GM12878 (cell line): ENCODE measurements at regions not wholly inside any gene's neighbourhood (a gene's known extent, or its start where the extent isn't known, plus 50 kb on each side); places are given as distances from the start of the nearest gene placed in this dataset.

Experiments used
- CEBPB ChIP-seq, 2 experiments: fragments of 150-350 bp in 1 of 2; IDR thresholded peaks; 2 replicates each; pipeline ENCODE4 v1.6.1; 2012 to 2014; ENCODE audit warnings: low read depth in 2 of 2, low read length in 2 of 2, borderline replicate concordance in 1 of 2, inconsistent platforms in 1 of 2
- CHD4 ChIP-seq: fragments of 200-600 bp; sonication (generic); IDR thresholded peaks from 2 replicates; pipeline ENCODE4 v1.6.1; 2016; ENCODE audit warnings: mild to moderate bottlenecking
- CREB1 ChIP-seq: IDR thresholded peaks from 2 replicates; pipeline ENCODE4 v1.6.1; 2012; ENCODE audit warnings: low read depth, mild to moderate bottlenecking, inconsistent platforms
- EZH2 ChIP-seq: IDR thresholded peaks from 2 replicates; pipeline ENCODE4 v1.6.1; 2012; ENCODE audit warnings: low read depth, mild to moderate bottlenecking, control low read depth, inconsistent platforms, low read length, borderline replicate concordance; ENCODE audit not compliant: control insufficient read depth
- IKZF2 ChIP-seq, 2 experiments: fragments of 450-650 bp; IDR thresholded peaks; 2 replicates each; pipeline ENCODE4 v1.6.1; 2017; ENCODE audit warnings: mild to moderate bottlenecking in 2 of 2, moderate library complexity in 2 of 2
- RAD21 ChIP-seq: IDR thresholded peaks from 2 replicates; pipeline ENCODE4 v1.6.1; 2011; ENCODE audit warnings: mild to moderate bottlenecking, low read depth, low read length, moderate library complexity; ENCODE audit not compliant: insufficient read depth
- ZBED1 ChIP-seq: IDR thresholded peaks from 2 replicates; pipeline ENCODE4 v1.6.1; 2016; ENCODE audit warnings: borderline replicate concordance
- TF ChIP-seq, protein P1 (sequence below): IDR thresholded peaks from 2 replicates; pipeline ENCODE4 v1.6.1; 2012; ENCODE audit warnings: low read depth, low read length, improper control_type of control experiment
- TF ChIP-seq, protein P2 (sequence below), 3 experiments: IDR thresholded peaks in 2 of 3; conservative IDR thresholded peaks in 1 of 3; 2 replicates each; pipeline ENCODE4 v1.5.1; 2011; ENCODE audit warnings: low read depth in 3 of 3, low read length in 3 of 3, mild to moderate bottlenecking in 3 of 3, control low read depth in 2 of 3, moderate library complexity in 2 of 3, inconsistent platforms in 1 of 3, mixed read lengths in 1 of 3; ENCODE audit not compliant: control insufficient read depth in 2 of 3, insufficient read depth in 1 of 3; ENCODE audit errors: extremely low read depth in 1 of 3
- TF ChIP-seq, protein P3 (sequence below): fragments of 450-650 bp; formaldehyde crosslinking; IDR thresholded peaks from 2 replicates; pipeline ENCODE4 v1.5.0; 2022; ENCODE audit warnings: mild to moderate bottlenecking, missing genetic modification characterization
- TF ChIP-seq, protein P4 (sequence below): IDR thresholded peaks from 2 replicates; pipeline ENCODE4 v1.6.1; 2012; ENCODE audit warnings: low read depth, low read length, improper control_type of control experiment
- TF ChIP-seq, protein P5 (sequence below): fragments of 450-650 bp; IDR thresholded peaks from 2 replicates; pipeline ENCODE4 v1.6.1; 2018; ENCODE audit warnings: borderline replicate concordance, mild to moderate bottlenecking; ENCODE audit not compliant: partially characterized antibody

DNA sequence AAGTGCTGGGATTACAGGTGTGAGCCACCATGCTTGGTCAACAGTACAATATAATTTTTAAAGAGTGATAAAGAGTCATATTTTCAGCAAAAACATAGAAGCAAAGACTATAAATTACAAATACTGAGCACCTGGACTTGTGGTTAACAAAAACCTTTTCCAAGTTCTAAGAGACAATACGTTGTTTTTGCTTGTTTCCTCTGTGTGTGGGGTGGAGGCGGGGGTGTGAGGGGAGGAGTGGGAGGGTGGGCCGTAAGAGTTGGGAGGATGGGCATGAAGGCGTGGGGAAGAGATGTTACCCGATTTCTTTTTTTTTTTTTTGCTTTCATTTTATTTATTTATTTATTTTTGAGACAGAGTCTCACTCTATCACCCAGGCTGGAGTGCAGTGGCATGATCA is 78.0 kb upstream of the WIPF1 start:
- TF ChIP-seq RAD21 (no peak), CREB1 (no peak), ZBED1 (no peak), CHD4 (no peak), EZH2 (no peak), IKZF2 (IDR thresholded peaks at IDR 0.05) (no peak), CEBPB (IDR thresholded peaks at IDR 0.05; ENCODE audit: borderline replicate concordance in 1 of 2, low read depth in 2 of 2, low read length in 2 of 2) (no peak)
- TF ChIP-seq, protein P1, sequence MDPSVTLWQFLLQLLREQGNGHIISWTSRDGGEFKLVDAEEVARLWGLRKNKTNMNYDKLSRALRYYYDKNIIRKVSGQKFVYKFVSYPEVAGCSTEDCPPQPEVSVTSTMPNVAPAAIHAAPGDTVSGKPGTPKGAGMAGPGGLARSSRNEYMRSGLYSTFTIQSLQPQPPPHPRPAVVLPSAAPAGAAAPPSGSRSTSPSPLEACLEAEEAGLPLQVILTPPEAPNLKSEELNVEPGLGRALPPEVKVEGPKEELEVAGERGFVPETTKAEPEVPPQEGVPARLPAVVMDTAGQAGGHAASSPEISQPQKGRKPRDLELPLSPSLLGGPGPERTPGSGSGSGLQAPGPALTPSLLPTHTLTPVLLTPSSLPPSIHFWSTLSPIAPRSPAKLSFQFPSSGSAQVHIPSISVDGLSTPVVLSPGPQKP = no peak
- TF ChIP-seq, protein P2, sequence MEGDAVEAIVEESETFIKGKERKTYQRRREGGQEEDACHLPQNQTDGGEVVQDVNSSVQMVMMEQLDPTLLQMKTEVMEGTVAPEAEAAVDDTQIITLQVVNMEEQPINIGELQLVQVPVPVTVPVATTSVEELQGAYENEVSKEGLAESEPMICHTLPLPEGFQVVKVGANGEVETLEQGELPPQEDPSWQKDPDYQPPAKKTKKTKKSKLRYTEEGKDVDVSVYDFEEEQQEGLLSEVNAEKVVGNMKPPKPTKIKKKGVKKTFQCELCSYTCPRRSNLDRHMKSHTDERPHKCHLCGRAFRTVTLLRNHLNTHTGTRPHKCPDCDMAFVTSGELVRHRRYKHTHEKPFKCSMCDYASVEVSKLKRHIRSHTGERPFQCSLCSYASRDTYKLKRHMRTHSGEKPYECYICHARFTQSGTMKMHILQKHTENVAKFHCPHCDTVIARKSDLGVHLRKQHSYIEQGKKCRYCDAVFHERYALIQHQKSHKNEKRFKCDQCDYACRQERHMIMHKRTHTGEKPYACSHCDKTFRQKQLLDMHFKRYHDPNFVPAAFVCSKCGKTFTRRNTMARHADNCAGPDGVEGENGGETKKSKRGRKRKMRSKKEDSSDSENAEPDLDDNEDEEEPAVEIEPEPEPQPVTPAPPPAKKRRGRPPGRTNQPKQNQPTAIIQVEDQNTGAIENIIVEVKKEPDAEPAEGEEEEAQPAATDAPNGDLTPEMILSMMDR (IDR thresholded peaks at IDR 0.05 in 2 of 3, conservative IDR thresholded peaks at IDR 0.05 in 1 of 3; ENCODE audit: control insufficient read depth in 2 of 3, extremely low read depth in 1 of 3, insufficient read depth in 1 of 3, low read depth in 3 of 3, low read length in 3 of 3) = no peak
- TF ChIP-seq, protein P3, sequence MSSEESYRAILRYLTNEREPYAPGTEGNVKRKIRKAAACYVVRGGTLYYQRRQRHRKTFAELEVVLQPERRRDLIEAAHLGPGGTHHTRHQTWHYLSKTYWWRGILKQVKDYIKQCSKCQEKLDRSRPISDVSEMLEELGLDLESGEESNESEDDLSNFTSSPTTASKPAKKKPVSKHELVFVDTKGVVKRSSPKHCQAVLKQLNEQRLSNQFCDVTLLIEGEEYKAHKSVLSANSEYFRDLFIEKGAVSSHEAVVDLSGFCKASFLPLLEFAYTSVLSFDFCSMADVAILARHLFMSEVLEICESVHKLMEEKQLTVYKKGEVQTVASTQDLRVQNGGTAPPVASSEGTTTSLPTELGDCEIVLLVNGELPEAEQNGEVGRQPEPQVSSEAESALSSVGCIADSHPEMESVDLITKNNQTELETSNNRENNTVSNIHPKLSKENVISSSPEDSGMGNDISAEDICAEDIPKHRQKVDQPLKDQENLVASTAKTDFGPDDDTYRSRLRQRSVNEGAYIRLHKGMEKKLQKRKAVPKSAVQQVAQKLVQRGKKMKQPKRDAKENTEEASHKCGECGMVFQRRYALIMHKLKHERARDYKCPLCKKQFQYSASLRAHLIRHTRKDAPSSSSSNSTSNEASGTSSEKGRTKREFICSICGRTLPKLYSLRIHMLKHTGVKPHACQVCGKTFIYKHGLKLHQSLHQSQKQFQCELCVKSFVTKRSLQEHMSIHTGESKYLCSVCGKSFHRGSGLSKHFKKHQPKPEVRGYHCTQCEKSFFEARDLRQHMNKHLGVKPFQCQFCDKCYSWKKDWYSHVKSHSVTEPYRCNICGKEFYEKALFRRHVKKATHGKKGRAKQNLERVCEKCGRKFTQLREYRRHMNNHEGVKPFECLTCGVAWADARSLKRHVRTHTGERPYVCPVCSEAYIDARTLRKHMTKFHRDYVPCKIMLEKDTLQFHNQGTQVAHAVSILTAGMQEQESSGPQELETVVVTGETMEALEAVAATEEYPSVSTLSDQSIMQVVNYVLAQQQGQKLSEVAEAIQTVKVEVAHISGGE (CRISPR knock-in tag) = no peak
- TF ChIP-seq, protein P4, sequence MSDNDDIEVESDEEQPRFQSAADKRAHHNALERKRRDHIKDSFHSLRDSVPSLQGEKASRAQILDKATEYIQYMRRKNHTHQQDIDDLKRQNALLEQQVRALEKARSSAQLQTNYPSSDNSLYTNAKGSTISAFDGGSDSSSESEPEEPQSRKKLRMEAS = no peak
- TF ChIP-seq, protein P5, sequence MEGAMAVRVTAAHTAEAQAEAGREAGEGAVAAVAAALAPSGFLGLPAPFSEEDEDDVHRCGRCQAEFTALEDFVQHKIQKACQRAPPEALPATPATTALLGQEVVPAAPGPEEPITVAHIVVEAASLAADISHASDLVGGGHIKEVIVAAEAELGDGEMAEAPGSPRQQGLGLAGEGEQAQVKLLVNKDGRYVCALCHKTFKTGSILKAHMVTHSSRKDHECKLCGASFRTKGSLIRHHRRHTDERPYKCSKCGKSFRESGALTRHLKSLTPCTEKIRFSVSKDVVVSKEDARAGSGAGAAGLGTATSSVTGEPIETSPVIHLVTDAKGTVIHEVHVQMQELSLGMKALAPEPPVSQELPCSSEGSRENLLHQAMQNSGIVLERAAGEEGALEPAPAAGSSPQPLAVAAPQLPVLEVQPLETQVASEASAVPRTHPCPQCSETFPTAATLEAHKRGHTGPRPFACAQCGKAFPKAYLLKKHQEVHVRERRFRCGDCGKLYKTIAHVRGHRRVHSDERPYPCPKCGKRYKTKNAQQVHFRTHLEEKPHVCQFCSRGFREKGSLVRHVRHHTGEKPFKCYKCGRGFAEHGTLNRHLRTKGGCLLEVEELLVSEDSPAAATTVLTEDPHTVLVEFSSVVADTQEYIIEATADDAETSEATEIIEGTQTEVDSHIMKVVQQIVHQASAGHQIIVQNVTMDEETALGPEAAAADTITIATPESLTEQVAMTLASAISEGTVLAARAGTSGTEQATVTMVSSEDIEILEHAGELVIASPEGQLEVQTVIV = no peak
